Keratinocyte (primary cell): ENCODE measurements at regions not wholly inside any gene's neighbourhood (a gene's known extent, or its start where the extent isn't known, plus 50 kb on each side); places are given as distances from the start of the nearest gene placed in this dataset.
A peak's percentile ranks its signal among the peaks of the same experiment; 100 is the strongest.

Source experiments
- DNase-seq: peaks from one replicate; pipeline ENCODE4 v3.0.0-alpha.2; 2011; ENCODE audit warnings: low read depth, missing footprints, low spot score
- FAIRE-seq: peaks from 2 replicates; lab custom pipeline; 2011; peaks lifted over from hg19 to GRCh38; lab: Jason Lieb, UNC
- H2AFZ ChIP-seq: 2 replicates; pipeline ENCODE4 v1.6.0; 2012; ENCODE audit warnings: low read length, control low read depth, inconsistent platforms; ENCODE audit not compliant: control insufficient read depth
- H3K27ac ChIP-seq: 2 replicates; pipeline ENCODE4 v1.5.1; 2011; ENCODE audit warnings: low read length; ENCODE audit not compliant: control insufficient read depth, insufficient read depth
- H3K27me3 ChIP-seq: 3 replicates; pipeline ENCODE4 v1.6.0; 2011; ENCODE audit warnings: low read length; ENCODE audit not compliant: control insufficient read depth, insufficient read depth; ENCODE audit errors: extremely low read depth
- H3K36me3 ChIP-seq, 2 experiments: 2 replicates in 1 of 2; 3 replicates in 1 of 2; pipeline ENCODE4 v1.5.1; 2011; ENCODE audit warnings: low read length in 2 of 2, mild to moderate bottlenecking in 1 of 2; ENCODE audit not compliant: control insufficient read depth in 2 of 2, insufficient read depth in 2 of 2; ENCODE audit errors: extremely low read depth in 1 of 2
- H3K4me1 ChIP-seq: 3 replicates; pipeline ENCODE4 v1.5.1; 2011; ENCODE audit warnings: low read length; ENCODE audit not compliant: control insufficient read depth, insufficient read depth; ENCODE audit errors: extremely low read depth
- H3K4me2 ChIP-seq: 3 replicates; pipeline ENCODE4 v1.6.0; 2011; ENCODE audit warnings: low read depth, low read length; ENCODE audit not compliant: control insufficient read depth, insufficient read depth; ENCODE audit errors: extremely low read depth
- H3K4me3 ChIP-seq, 3 experiments: fragments of 200-600 bp in 1 of 3; sonication (generic) in 1 of 3; 2 replicates in 2 of 3; 3 replicates in 1 of 3; pipeline ENCODE4 v1.5.1; 2011 to 2016; ENCODE audit warnings: low read length in 3 of 3, mild to moderate bottlenecking in 3 of 3, control low read depth in 2 of 3, inconsistent platforms in 1 of 3, low read depth in 1 of 3, mixed read lengths in 1 of 3, mixed run types in 1 of 3, moderate library complexity in 1 of 3; ENCODE audit not compliant: control insufficient read depth in 2 of 3, insufficient read depth in 2 of 3; ENCODE audit errors: extremely low read depth in 1 of 3
- H3K79me2 ChIP-seq: 2 replicates; pipeline ENCODE4 v1.6.0; 2012; ENCODE audit warnings: low read length; ENCODE audit not compliant: control insufficient read depth, insufficient read depth
- H3K9ac ChIP-seq: 3 replicates; pipeline ENCODE4 v1.6.0; 2011; ENCODE audit warnings: low read length; ENCODE audit not compliant: control insufficient read depth, insufficient read depth; ENCODE audit errors: extremely low read depth
- H3K9me1 ChIP-seq: 3 replicates; pipeline ENCODE4 v1.6.0; 2011; ENCODE audit warnings: low read length; ENCODE audit not compliant: control insufficient read depth, insufficient read depth; ENCODE audit errors: extremely low read depth
- H3K9me3 ChIP-seq: 2 replicates; pipeline ENCODE4 v1.5.1; 2012; ENCODE audit warnings: low read depth, low read length; ENCODE audit not compliant: control insufficient read depth
- H4K20me1 ChIP-seq: 3 replicates; pipeline ENCODE4 v1.6.0; 2011; ENCODE audit warnings: low read length; ENCODE audit not compliant: control insufficient read depth, insufficient read depth; ENCODE audit errors: extremely low read depth
- EZH2 ChIP-seq: IDR thresholded peaks from one replicate; pipeline ENCODE4 v1.6.1; 2012; ENCODE audit warnings: inconsistent platforms, mild to moderate bottlenecking, low read length, moderate library complexity
- dilution Hi-C: fragments of 300-500 bp; cut with MboI; formaldehyde crosslinking; loops from one replicate; pipeline ENCODE4 v1.7.0; 2020; ENCODE audit warnings: low sequenced_read_pairs; ENCODE audit not compliant: extremely low pct_ligation_motif_present
- TF ChIP-seq, protein P1 (sequence below), 3 experiments: IDR thresholded peaks in 1 of 3; conservative IDR thresholded peaks in 1 of 3; optimal IDR thresholded peaks in 1 of 3; 2 replicates in 2 of 3; 3 replicates in 1 of 3; pipeline versions ENCODE3 to v1.5.1; 2011; ENCODE audit warnings: low read length in 3 of 3, mild to moderate bottlenecking in 3 of 3, moderate library complexity in 2 of 3, control low read depth in 1 of 3, inconsistent platforms in 1 of 3; ENCODE audit not compliant: insufficient read depth in 2 of 3; ENCODE audit errors: extremely low read depth in 1 of 3

DNA sequence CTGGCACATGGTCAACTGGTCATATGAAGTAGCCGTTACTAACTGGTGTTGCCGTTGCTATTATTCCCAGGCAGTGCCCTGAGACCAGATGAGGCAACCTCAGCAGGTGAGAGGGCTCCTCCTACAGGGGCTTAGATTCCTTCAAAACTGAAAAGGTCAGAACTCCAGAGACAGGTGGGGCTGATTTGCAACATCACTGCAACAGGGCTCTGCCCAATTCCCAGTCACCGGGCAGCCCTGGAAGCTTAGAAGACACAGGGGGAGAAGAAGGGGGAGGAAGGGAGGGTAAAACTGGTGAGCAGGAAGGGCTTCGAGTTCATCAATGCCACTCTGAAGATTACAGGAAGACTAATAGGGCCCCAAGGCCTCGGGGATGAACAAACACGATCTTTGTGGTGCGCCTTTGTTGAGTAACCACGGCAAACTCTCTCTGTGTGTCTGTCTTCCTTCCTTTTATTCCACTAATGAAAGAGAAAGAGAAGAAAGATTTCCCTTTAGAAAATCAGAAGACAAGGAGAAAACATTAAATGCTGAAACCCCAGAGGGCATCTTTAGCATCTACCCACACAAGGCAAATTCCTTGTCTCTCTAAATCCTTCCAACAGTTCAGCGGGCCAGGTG lies 749.1 kb upstream of the TBX3 start:
- Histone ChIP-seq H3K36me3 (no peaks in the 10 kb centered on the region), H3K9ac (no peak overlapping the region), H3K4me1 (no peaks in the 10 kb centered on the region), H3K4me3 (no peak overlapping the region), H4K20me1 (no peaks in the 10 kb centered on the region), H2AFZ (peak overlapping the region; percentile 2), H3K27ac (no peak overlapping the region), H3K9me1 (no peaks in the 10 kb centered on the region), H3K27me3 (no peaks in the 10 kb centered on the region), H3K9me3 (no peaks in the 10 kb centered on the region), H3K79me2 (no peaks in the 10 kb centered on the region), H3K4me2 (no peak overlapping the region)
- DNase-seq, result no peak
- no peak for TF ChIP-seq EZH2
- TF ChIP-seq, protein P1, sequence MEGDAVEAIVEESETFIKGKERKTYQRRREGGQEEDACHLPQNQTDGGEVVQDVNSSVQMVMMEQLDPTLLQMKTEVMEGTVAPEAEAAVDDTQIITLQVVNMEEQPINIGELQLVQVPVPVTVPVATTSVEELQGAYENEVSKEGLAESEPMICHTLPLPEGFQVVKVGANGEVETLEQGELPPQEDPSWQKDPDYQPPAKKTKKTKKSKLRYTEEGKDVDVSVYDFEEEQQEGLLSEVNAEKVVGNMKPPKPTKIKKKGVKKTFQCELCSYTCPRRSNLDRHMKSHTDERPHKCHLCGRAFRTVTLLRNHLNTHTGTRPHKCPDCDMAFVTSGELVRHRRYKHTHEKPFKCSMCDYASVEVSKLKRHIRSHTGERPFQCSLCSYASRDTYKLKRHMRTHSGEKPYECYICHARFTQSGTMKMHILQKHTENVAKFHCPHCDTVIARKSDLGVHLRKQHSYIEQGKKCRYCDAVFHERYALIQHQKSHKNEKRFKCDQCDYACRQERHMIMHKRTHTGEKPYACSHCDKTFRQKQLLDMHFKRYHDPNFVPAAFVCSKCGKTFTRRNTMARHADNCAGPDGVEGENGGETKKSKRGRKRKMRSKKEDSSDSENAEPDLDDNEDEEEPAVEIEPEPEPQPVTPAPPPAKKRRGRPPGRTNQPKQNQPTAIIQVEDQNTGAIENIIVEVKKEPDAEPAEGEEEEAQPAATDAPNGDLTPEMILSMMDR (optimal IDR thresholded peaks at IDR 0.05 in 1 of 3, IDR thresholded peaks at IDR 0.05 in 1 of 3, conservative IDR thresholded peaks at IDR 0.05 in 1 of 3; ENCODE audit: extremely low read depth in 1 of 3, insufficient read depth in 2 of 3, low read length in 3 of 3), result peak in 1 of 3 experiments; percentile 14
- dilution Hi-C loops, result no loop called here
- no peak for FAIRE-seq

DNA sequence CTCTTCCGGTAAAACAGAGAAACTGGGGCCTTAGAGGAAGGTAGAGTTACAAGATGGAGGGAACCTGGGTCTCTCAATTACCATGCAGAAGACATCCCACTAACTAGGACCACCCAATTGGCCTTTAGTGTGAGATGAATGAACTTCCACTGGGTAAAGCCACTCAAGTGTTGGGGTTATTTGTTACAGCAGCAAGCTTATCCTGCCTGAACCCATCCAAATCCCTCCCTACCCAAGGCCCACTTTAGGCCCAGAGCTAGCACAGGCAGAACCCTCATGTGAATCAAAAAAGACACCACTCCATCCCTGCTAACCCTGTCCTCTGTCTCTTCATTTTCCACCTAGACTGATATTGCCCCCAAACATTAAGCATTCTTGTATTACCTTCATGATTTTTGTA lies 746.7 kb upstream of the TBX3 start:
- Histone ChIP-seq H3K79me2 (no peaks in the 10 kb centered on the region), H2AFZ (no peak overlapping the region), H3K27me3 (no peaks in the 10 kb centered on the region), H3K4me3 (no peak overlapping the region), H3K4me1 (no peaks in the 10 kb centered on the region), H3K9me1 (no peaks in the 10 kb centered on the region), H3K36me3 (no peaks in the 10 kb centered on the region), H3K9me3 (no peaks in the 10 kb centered on the region), H3K9ac (no peak overlapping the region), H3K27ac (no peak overlapping the region), H4K20me1 (no peaks in the 10 kb centered on the region), H3K4me2 (no peak overlapping the region)
- DNase-seq (no peak), FAIRE-seq (no peak)
- no peak for TF ChIP-seq EZH2
- TF ChIP-seq, protein P1 (optimal IDR thresholded peaks at IDR 0.05 in 1 of 3, IDR thresholded peaks at IDR 0.05 in 1 of 3, conservative IDR thresholded peaks at IDR 0.05 in 1 of 3; ENCODE audit: extremely low read depth in 1 of 3, insufficient read depth in 2 of 3, low read length in 3 of 3), result no peak
- dilution Hi-C loops, result no loop called here
